ENCODE measurements at regions not wholly inside any gene's neighbourhood (a gene's known extent, or its start where the extent isn't known, plus 50 kb on each side); places are given as distances from the start of the nearest gene placed in this dataset.

- Mint-ChIP-seq H3K4me1 (ENCODE audit: unreplicated experiment) (peaks cover 34% of the 10 kb centered on the region), H3K36me3 (ENCODE audit: unreplicated experiment) (no peaks in the 10 kb centered on the region), H3K27me3 (ENCODE audit: unreplicated experiment) (no peaks in the 10 kb centered on the region), H3K9me3 (ENCODE audit: unreplicated experiment) (peaks cover 14% of the 10 kb centered on the region), H3K27ac (ENCODE audit: unreplicated experiment) (peak overlapping the region; percentile 72), H3K4me3 (ENCODE audit: unreplicated experiment) (no peak overlapping the region)
- no peak for DNase-seq (ENCODE audit: extremely low spot score, unreplicated experiment)
- TF ChIP-seq, protein P1, sequence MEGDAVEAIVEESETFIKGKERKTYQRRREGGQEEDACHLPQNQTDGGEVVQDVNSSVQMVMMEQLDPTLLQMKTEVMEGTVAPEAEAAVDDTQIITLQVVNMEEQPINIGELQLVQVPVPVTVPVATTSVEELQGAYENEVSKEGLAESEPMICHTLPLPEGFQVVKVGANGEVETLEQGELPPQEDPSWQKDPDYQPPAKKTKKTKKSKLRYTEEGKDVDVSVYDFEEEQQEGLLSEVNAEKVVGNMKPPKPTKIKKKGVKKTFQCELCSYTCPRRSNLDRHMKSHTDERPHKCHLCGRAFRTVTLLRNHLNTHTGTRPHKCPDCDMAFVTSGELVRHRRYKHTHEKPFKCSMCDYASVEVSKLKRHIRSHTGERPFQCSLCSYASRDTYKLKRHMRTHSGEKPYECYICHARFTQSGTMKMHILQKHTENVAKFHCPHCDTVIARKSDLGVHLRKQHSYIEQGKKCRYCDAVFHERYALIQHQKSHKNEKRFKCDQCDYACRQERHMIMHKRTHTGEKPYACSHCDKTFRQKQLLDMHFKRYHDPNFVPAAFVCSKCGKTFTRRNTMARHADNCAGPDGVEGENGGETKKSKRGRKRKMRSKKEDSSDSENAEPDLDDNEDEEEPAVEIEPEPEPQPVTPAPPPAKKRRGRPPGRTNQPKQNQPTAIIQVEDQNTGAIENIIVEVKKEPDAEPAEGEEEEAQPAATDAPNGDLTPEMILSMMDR (IDR thresholded peaks at IDR 0.05): no peak
These were observed 947.4 kb upstream of the CITED2 start for GRCh38 chr6:140321891-140322290.

GRCh38 chr6:140320081-140321080 lies 945.9 kb upstream of the CITED2 start:
- no peak for DNase-seq (ENCODE audit: extremely low spot score, unreplicated experiment)
- TF ChIP-seq, protein P1 (IDR thresholded peaks at IDR 0.05): no peak
- H3K36me3 Mint-ChIP-seq (ENCODE audit: unreplicated experiment): no peaks in the 10 kb centered on the region
- H3K4me1 Mint-ChIP-seq (ENCODE audit: unreplicated experiment): peaks cover 34% of the 10 kb centered on the region
- peak overlapping the region; percentile 18 for H3K27ac Mint-ChIP-seq (ENCODE audit: unreplicated experiment)
- H3K9me3 Mint-ChIP-seq (ENCODE audit: unreplicated experiment): peaks cover 5% of the 10 kb centered on the region
- no peaks in the 10 kb centered on the region for H3K27me3 Mint-ChIP-seq (ENCODE audit: unreplicated experiment)
- no peak overlapping the region for H3K4me3 Mint-ChIP-seq (ENCODE audit: unreplicated experiment)

- H3K36me3 Mint-ChIP-seq (ENCODE audit: unreplicated experiment): peaks cover 1% of the 10 kb centered on the region
- H3K27me3 Mint-ChIP-seq (ENCODE audit: unreplicated experiment): no peaks in the 10 kb centered on the region
- H3K27ac Mint-ChIP-seq (ENCODE audit: unreplicated experiment): peak overlapping the region; percentile 72
- no peak for DNase-seq (ENCODE audit: extremely low spot score, unreplicated experiment)
- TF ChIP-seq, protein P1 (IDR thresholded peaks at IDR 0.05): no peak
- no peaks in the 10 kb centered on the region for H3K9me3 Mint-ChIP-seq (ENCODE audit: unreplicated experiment)
- peak overlapping the region; percentile 54 for H3K4me3 Mint-ChIP-seq (ENCODE audit: unreplicated experiment)
- H3K4me1 Mint-ChIP-seq (ENCODE audit: unreplicated experiment): peaks cover 34% of the 10 kb centered on the region
These were observed 944.8 kb upstream of the CITED2 start for GRCh38 chr6:140319209-140319608.

DNA sequence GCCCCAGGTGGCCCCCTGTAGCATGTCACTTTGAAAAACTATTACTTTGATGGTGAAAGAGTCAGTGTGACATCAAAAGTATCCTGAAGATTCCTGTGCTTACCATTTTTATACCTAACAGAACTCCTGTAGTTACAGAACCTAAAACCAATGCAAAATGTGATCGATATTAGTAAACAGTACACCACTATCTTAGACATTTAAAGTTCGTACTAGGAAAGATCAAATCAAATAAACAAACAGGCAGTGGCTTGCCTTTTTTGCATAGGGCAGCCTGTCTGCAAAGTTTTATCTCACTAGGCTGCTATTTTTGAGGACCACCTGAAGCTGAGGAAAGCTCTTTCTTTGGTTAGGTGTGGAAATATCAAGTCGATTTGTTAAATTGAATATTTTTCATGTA lies 944.0 kb upstream of the CITED2 start:
- Mint-ChIP-seq H3K4me1 (ENCODE audit: unreplicated experiment) (peaks cover 34% of the 10 kb centered on the region), H3K36me3 (ENCODE audit: unreplicated experiment) (peaks cover 1% of the 10 kb centered on the region), H3K4me3 (ENCODE audit: unreplicated experiment) (no peak overlapping the region), H3K27ac (ENCODE audit: unreplicated experiment) (peak overlapping the region; percentile 72), H3K9me3 (ENCODE audit: unreplicated experiment) (peaks cover 3% of the 10 kb centered on the region), H3K27me3 (ENCODE audit: unreplicated experiment) (no peaks in the 10 kb centered on the region)
- no peak for DNase-seq (ENCODE audit: extremely low spot score, unreplicated experiment)
- TF ChIP-seq, protein P1 (IDR thresholded peaks at IDR 0.05): no peak

DNA sequence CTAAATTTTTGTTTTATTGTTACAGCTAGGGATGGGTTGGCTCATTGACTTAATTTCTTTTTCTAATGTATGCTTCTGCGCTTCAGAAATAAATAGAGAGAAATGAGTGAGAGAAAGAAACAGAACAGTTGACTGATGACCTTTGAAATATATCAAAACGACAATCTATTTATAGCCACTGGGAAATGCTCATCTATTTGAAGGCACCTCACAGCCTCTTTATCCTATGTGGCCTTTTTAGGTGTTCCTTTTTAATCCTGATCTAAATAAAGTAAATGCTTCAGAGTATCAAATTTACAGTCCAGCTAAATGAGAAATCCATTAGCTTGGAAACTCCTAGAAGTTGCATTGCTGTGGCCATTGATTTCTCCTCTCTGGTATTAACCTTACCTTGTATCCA lies 943.5 kb upstream of the CITED2 start:
- no peak overlapping the region for H3K4me3 Mint-ChIP-seq (ENCODE audit: unreplicated experiment)
- no peaks in the 10 kb centered on the region for H3K27me3 Mint-ChIP-seq (ENCODE audit: unreplicated experiment)
- TF ChIP-seq, protein P1 (IDR thresholded peaks at IDR 0.05): no peak
- peaks cover 5% of the 10 kb centered on the region for H3K9me3 Mint-ChIP-seq (ENCODE audit: unreplicated experiment)
- peaks cover 1% of the 10 kb centered on the region for H3K36me3 Mint-ChIP-seq (ENCODE audit: unreplicated experiment)
- H3K27ac Mint-ChIP-seq (ENCODE audit: unreplicated experiment): peak overlapping the region; percentile 72
- no peak for DNase-seq (ENCODE audit: extremely low spot score, unreplicated experiment)
- H3K4me1 Mint-ChIP-seq (ENCODE audit: unreplicated experiment): peaks cover 34% of the 10 kb centered on the region

All from osteocyte (in vitro differentiated cells).